H7 (cell line): ENCODE measurements at regions not wholly inside any gene's neighbourhood (a gene's known extent, or its start where the extent isn't known, plus 50 kb on each side); places are given as distances from the start of the nearest gene placed in this dataset.

Experiments used
- DNase-seq: peaks from one replicate; pipeline ENCODE4 v3.0.0; 2012
- H3K27me3 ChIP-seq: 2 replicates; pipeline ENCODE4 v1.6.0; 2011; ENCODE audit warnings: mild to moderate bottlenecking, low read length; ENCODE audit not compliant: control insufficient read depth, insufficient read depth
- H3K36me3 ChIP-seq: replicated peaks from 2 replicates; pipeline ENCODE4 v1.5.1; 2011; ENCODE audit warnings: low read length; ENCODE audit not compliant: control insufficient read depth, insufficient read depth
- H3K4me3 ChIP-seq: 2 replicates; pipeline ENCODE4 v1.5.1; 2011; ENCODE audit warnings: low read depth, mild to moderate bottlenecking, control low read depth, low read length, moderate library complexity; ENCODE audit not compliant: insufficient read depth

- Histone ChIP-seq H3K27me3 (no peaks in the 10 kb centered on the region), H3K36me3 (no peaks in the 10 kb centered on the region), H3K4me3 (no peak overlapping the region)
- DNase-seq = no peak
Observed at GRCh38 chr4:63814171-63814964, 594.9 kb downstream of the TECRL start.

- Histone ChIP-seq H3K36me3 (no peaks in the 10 kb centered on the region), H3K4me3 (no peak overlapping the region), H3K27me3 (no peaks in the 10 kb centered on the region)
- DNase-seq = no peak
Observed at GRCh38 chr4:63799166-63799565, 610.1 kb downstream of the TECRL start.

GRCh38 chr4:63795301-63795700 is 613.9 kb downstream of the TECRL start:
- Histone ChIP-seq H3K4me3 (no peak overlapping the region), H3K36me3 (no peaks in the 10 kb centered on the region), H3K27me3 (no peaks in the 10 kb centered on the region)
- DNase-seq = no peak

DNA sequence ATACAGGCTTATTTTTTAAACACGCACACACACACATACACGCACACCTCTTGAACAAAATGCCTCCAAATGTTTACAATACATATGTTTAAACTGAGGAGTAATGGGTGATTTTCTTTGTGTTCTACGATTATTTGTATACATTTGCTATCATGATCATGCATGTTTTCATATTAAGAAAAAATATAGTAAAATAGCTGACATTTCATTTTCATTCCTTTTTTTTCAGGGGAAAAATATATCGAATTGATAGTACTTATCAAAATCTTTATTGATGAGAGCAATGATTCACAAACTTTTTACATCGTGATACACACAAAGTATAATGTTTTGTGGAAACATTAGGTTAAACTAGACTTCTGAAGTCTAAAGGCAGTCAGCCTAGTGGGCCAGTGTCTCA is 618.9 kb downstream of the TECRL start:
- Histone ChIP-seq H3K36me3 (no peaks in the 10 kb centered on the region), H3K27me3 (no peaks in the 10 kb centered on the region), H3K4me3 (no peak overlapping the region)
- DNase-seq = no peak

DNA sequence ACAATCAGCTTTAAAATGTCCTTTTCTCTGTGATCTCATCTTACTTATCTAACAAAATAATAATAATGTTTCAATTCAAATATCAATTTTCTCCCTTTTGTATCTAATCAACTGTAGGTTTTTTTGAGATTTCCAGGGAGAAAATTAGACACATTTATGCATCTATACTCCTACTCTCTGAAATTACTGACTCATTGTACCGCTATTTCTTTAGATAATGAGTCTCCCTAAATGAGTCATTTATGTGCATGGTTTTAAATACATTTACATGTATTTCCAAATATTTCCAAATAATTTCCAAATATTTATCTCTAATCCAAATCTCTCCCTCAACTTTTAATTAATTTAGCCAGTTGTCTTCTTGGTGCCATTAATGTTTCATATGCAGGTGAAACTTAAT is 621.0 kb downstream of the TECRL start:
- DNase-seq = no peak
- H3K27me3 ChIP-seq = no peaks in the 10 kb centered on the region

DNA sequence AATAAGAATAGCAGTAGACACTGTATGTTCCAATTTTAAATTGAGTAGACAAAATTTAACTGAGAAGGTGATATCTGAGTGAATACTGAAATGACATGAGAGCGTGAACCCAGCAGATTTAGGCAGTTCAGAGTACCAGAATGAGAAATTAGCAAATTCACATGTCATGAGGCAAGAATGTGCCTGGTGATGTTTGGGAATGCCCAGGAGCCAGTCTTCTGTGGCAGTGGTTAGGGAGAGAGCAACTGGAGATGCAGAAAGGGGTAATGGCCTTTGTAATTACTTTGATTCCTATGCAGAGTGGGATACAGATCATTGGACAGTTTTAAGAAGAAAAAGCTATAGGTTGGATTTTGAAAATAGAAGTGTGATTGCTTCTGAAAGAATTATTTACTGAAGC is 621.9 kb downstream of the TECRL start:
- no peak for DNase-seq
- Histone ChIP-seq H3K4me3 (no peak overlapping the region), H3K27me3 (no peaks in the 10 kb centered on the region), H3K36me3 (no peaks in the 10 kb centered on the region)

More for the DNA sequence above, 621.0 kb downstream of the TECRL start:
- Histone ChIP-seq H3K36me3 (no peaks in the 10 kb centered on the region), H3K4me3 (no peak overlapping the region)

GRCh38 chr4:63786171-63786570 is 623.1 kb downstream of the TECRL start:
- DNase-seq = no peak
- H3K4me3 ChIP-seq = no peak overlapping the region
- no peaks in the 10 kb centered on the region for H3K27me3 ChIP-seq
- H3K36me3 ChIP-seq = no peaks in the 10 kb centered on the region

DNA sequence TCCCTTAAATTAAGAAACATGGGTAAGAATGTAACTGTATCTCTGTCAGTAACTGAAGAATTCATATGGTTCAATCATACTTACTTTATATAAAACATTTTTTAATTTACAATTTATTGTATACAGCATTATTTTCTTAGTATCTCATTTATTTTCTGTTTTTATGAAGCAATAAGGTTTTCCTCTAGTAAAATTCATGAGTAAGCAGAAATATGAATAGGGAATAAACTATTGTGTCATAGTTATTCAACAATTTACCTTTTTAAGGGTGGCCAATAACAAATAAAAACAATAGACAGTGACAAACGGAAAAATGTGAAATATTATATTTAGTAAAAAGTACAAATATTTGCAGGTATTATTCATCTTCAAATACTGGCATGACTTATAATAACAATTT is 624.4 kb downstream of the TECRL start:
- H3K36me3 ChIP-seq = no peaks in the 10 kb centered on the region
- DNase-seq = no peak
- no peaks in the 10 kb centered on the region for H3K27me3 ChIP-seq
- H3K4me3 ChIP-seq = no peak overlapping the region

- no peaks in the 10 kb centered on the region for H3K27me3 ChIP-seq
- DNase-seq = no peak
- H3K4me3 ChIP-seq = no peak overlapping the region
- H3K36me3 ChIP-seq = no peaks in the 10 kb centered on the region
Observed at GRCh38 chr4:63777601-63778000, 631.6 kb downstream of the TECRL start.

- DNase-seq = no peak
- H3K36me3 ChIP-seq = no peaks in the 10 kb centered on the region
- H3K27me3 ChIP-seq = no peaks in the 10 kb centered on the region
- H3K4me3 ChIP-seq = no peak overlapping the region
Observed at GRCh38 chr4:63764400-63764799, 644.9 kb downstream of the TECRL start.

DNA sequence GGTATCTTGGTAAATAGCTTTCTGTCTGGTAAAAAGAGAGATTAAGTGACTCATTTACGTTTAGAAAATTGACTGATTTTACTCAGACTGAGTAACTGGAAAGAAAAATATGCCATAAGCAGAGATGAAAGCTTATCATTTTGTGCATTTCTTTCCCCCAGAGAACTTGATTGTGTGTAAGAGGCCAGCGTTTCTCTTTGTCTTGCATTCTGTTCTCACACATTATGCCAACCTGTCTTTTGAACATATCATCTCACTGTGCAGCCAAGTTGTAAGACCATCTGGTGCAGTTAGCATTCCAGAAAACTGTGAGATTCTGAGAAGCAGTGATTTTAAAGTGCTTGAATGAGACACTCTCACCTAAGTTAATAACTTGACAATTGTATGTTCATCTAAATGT is 651.3 kb downstream of the TECRL start:
- no peaks in the 10 kb centered on the region for H3K27me3 ChIP-seq
- H3K4me3 ChIP-seq = no peak overlapping the region
- DNase-seq = no peak
- H3K36me3 ChIP-seq = no peaks in the 10 kb centered on the region

DNA sequence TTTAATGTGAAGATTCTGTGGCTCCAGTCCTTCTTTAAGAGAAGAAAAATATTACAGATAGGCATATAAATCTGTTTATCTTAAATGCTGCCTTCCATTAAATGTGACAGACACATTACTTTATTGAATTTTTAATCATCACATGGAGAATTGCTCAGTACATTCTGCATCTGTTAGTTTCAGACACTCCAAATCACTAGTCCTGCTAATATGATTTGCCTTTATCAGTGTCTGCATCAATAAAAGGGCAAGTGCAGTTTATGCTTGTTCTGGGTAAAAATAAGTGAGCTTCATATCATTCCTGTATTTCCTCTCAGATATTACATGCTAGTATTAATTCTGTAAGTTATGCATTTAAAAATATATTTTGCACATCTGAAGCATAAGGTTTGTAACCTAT is 666.4 kb downstream of the TECRL start:
- H3K4me3 ChIP-seq = no peak overlapping the region
- H3K27me3 ChIP-seq = no peaks in the 10 kb centered on the region
- no peaks in the 10 kb centered on the region for H3K36me3 ChIP-seq
- DNase-seq = no peak

GRCh38 chr4:63729519-63729918 is 679.7 kb downstream of the TECRL start:
- Histone ChIP-seq H3K27me3 (no peaks in the 10 kb centered on the region), H3K36me3 (no peaks in the 10 kb centered on the region), H3K4me3 (no peak overlapping the region)
- no peak for DNase-seq

GRCh38 chr4:63728480-63729177 is 680.6 kb downstream of the TECRL start:
- Histone ChIP-seq H3K36me3 (no peaks in the 10 kb centered on the region), H3K4me3 (no peak overlapping the region), H3K27me3 (no peaks in the 10 kb centered on the region)
- DNase-seq = peak; percentile 10

DNA sequence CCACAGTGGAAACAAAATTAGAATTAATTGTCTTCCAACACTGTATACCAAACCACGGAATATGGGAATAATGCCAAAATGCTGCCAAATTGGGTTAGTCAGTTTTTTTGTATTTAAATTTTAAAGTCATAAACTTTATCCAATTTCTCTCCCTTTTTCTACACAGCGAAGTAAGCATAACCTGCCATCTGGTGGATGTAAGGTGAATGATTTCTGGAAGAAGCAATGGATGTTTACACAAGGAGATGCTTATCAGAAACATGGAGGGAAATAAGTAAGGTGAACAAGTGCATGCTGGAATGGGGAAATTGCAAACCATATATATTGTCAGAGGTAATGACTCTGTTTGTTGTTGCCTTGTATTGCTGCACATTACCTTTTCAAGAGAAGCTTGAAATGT is 691.9 kb downstream of the TECRL start:
- Histone ChIP-seq H3K4me3 (no peak overlapping the region), H3K36me3 (no peaks in the 10 kb centered on the region), H3K27me3 (no peaks in the 10 kb centered on the region)
- DNase-seq = peak; percentile 4
